Renal pelvis (tissue), 1 donor: ENCODE measurements at regions not wholly inside any gene's neighbourhood (a gene's known extent, or its start where the extent isn't known, plus 50 kb on each side); places are given as distances from the start of the nearest gene placed in this dataset.

Experiments used
- DNase-seq: peaks from one replicate; pipeline ENCODE4 v3.0.0-alpha.2; 2013

GRCh38 chr2:100192825-100193224 is 50.4 kb upstream of the AFF3 start:
- DNase-seq, result no peak

- DNase-seq, result no peak
Observed at GRCh38 chr2:100192300-100192699, 49.9 kb upstream of the AFF3 start.
